HCT116 (cell line): ENCODE measurements at regions not wholly inside any gene's neighbourhood (a gene's known extent, or its start where the extent isn't known, plus 50 kb on each side); places are given as distances from the start of the nearest gene placed in this dataset.
A peak's percentile ranks its signal among the peaks of the same experiment; 100 is the strongest.

Experiments used
- ATAC-seq: fragments of 200-7000 bp; cut with Tn5 transposase; 2 replicates; pipeline ENCODE4 v1.9.1; 2020; ENCODE audit warnings: mild to moderate bottlenecking, moderate library complexity
- BruUV-seq: library from RNA; stranded (reverse); fragments of 400-500 nt; replicated peaks from 2 replicates; lab custom pipeline; 2021; lab: Mats Ljungman, UMichigan
- CTCF ChIA-PET: fragments of 300-600 bp; sonication (Branson Sonifier 250); formaldehyde crosslinking; loops from one replicate; lab custom pipeline; 2021; ENCODE audit warnings: antibody characterized with exemption; lab: Charles Lee
- POLR2A ChIA-PET: fragments of 300-600, 350-600 bp; sonication (Branson Sonifier 250); formaldehyde crosslinking; loops from one replicate; lab custom pipeline; 2021; ENCODE audit warnings: antibody characterized with exemption; lab: Charles Lee
- RAD21 ChIA-PET, 2 experiments: fragments of 300-600 bp; sonication (Branson Sonifier 250); formaldehyde crosslinking; loops; one replicate each; lab custom pipeline; 2023; ENCODE audit warnings: low total read pairs in 2 of 2; ENCODE audit not compliant: uncharacterized antibody in 2 of 2, unreplicated experiment in 2 of 2, low non-redundant PET in 1 of 2; lab: Charles Lee
- DNase-seq: peaks from one replicate; pipeline ENCODE4 v3.0.0-alpha.2; 2010; ENCODE audit warnings: low read depth, low spot score
- H2AFZ ChIP-seq: fragments of 200-600 bp; shearing (Covaris generic), sonication (generic); 2 replicates; pipeline ENCODE4 v1.6.1; 2017; ENCODE audit warnings: low read depth, mixed run types, mixed read lengths, antibody characterized with exemption, low read length; ENCODE audit not compliant: poor library complexity, severe bottlenecking
- H3K27ac ChIP-seq: 2 replicates; pipeline ENCODE4 v1.5.1; 2012; ENCODE audit warnings: low read depth, low read length
- H3K27me3 ChIP-seq: fragments of 200-600 bp; sonication (generic); 2 replicates; pipeline ENCODE4 v1.6.1; 2016; ENCODE audit warnings: mixed run types, low read length, mixed read lengths; ENCODE audit not compliant: insufficient read depth
- H3K36me3 ChIP-seq, 2 experiments: fragments of 200-500 bp in 1 of 2; fragments of 200-600 bp in 1 of 2; sonication (Bioruptor generic) in 1 of 2; sonication (generic) in 1 of 2; 2 replicates each; pipeline versions ENCODE4 v1.5.1 to v1.6.1; 2014 to 2016; ENCODE audit warnings: low read length in 2 of 2, inconsistent platforms in 1 of 2, mixed read lengths in 1 of 2, mixed run types in 1 of 2; ENCODE audit not compliant: insufficient read depth in 2 of 2, control insufficient read depth in 1 of 2
- H3K4me1 ChIP-seq, 2 experiments: fragments of 200-600 bp in 1 of 2; sonication (generic) in 1 of 2; 2 replicates each; pipeline versions ENCODE4 v1.5.1 to v1.6.1; 2012 to 2017; ENCODE audit warnings: low read length in 2 of 2, inconsistent platforms in 1 of 2, mild to moderate bottlenecking in 1 of 2, mixed read lengths in 1 of 2, mixed run types in 1 of 2, moderate library complexity in 1 of 2; ENCODE audit not compliant: insufficient read depth in 2 of 2, control insufficient read depth in 1 of 2
- H3K4me2 ChIP-seq: fragments of 200-600 bp; sonication (generic); 2 replicates; pipeline ENCODE4 v1.6.1; 2017; ENCODE audit warnings: mixed run types, low read length, mixed read lengths
- H3K4me3 ChIP-seq, 2 experiments: fragments of 200-600 bp in 1 of 2; sonication (generic) in 1 of 2; replicated peaks in 1 of 2; 2 replicates each; pipeline ENCODE4 v1.5.1; 2011 to 2016; ENCODE audit warnings: low read length in 2 of 2, control low read depth in 1 of 2, low read depth in 1 of 2, mild to moderate bottlenecking in 1 of 2, mixed read lengths in 1 of 2, mixed run types in 1 of 2
- H3K79me2 ChIP-seq: fragments of 200-600 bp; sonication (generic); 2 replicates; pipeline ENCODE4 v1.6.1; 2017; ENCODE audit warnings: mild to moderate bottlenecking, mixed run types, low read length, moderate library complexity, mixed read lengths; ENCODE audit not compliant: insufficient read depth
- H3K9ac ChIP-seq: fragments of 200-600 bp; sonication (generic); 2 replicates; pipeline ENCODE4 v1.6.1; 2016; ENCODE audit warnings: low read length, mixed read lengths
- H3K9me2 ChIP-seq: fragments of 200-600 bp; sonication (generic), shearing (Covaris generic); 2 replicates; pipeline ENCODE4 v1.6.1; 2017; ENCODE audit warnings: mixed run types, mild to moderate bottlenecking, moderate library complexity; ENCODE audit not compliant: insufficient read depth
- H3K9me3 ChIP-seq, 2 experiments: fragments of 200-500 bp in 1 of 2; fragments of 200-600 bp in 1 of 2; sonication (Bioruptor generic) in 1 of 2; sonication (generic) in 1 of 2; 2 replicates each; pipeline ENCODE4 v1.6.1; 2014 to 2017; ENCODE audit warnings: low read length in 2 of 2, mixed read lengths in 2 of 2, inconsistent platforms in 1 of 2, low read depth in 1 of 2, mild to moderate bottlenecking in 1 of 2, mixed run types in 1 of 2, moderate library complexity in 1 of 2; ENCODE audit not compliant: control insufficient read depth in 1 of 2, insufficient read depth in 1 of 2
- H4K20me1 ChIP-seq: fragments of 200-600 bp; sonication (generic), shearing (Covaris generic); 2 replicates; pipeline ENCODE4 v1.6.1; 2017; ENCODE audit warnings: mixed run types, mild to moderate bottlenecking, moderate library complexity; ENCODE audit not compliant: insufficient read depth
- ATF3 ChIP-seq: IDR thresholded peaks from 2 replicates; pipeline ENCODE4 v1.6.1; 2012
- CEBPB ChIP-seq: IDR thresholded peaks from 2 replicates; pipeline ENCODE4 v1.6.1; 2012; ENCODE audit warnings: low read depth
- CTCF ChIP-seq, 3 experiments: fragments of 200-600 bp in 1 of 3; sonication (generic) in 1 of 3; IDR thresholded peaks in 2 of 3; conservative IDR thresholded peaks in 1 of 3; 2 replicates each; pipeline ENCODE4 v1.5.1; 2012 to 2017; ENCODE audit warnings: low read depth in 2 of 3, low read length in 2 of 3, antibody characterized with exemption in 1 of 3, borderline replicate concordance in 1 of 3, control low read depth in 1 of 3, mild to moderate bottlenecking in 1 of 3, mixed read lengths in 1 of 3, mixed run types in 1 of 3, moderate library complexity in 1 of 3; ENCODE audit not compliant: insufficient read depth in 1 of 3
- EZH2phosphoT487 ChIP-seq: fragments of 200-600 bp; IDR thresholded peaks from 2 replicates; pipeline ENCODE4 v1.6.1; 2018; ENCODE audit warnings: antibody characterized with exemption, borderline replicate concordance
- POLR2AphosphoS5 ChIP-seq: IDR thresholded peaks from 2 replicates; pipeline ENCODE4 v1.6.1; 2011; ENCODE audit warnings: mild to moderate bottlenecking, low read depth, low read length, moderate library complexity
- RAD21 ChIP-seq: IDR thresholded peaks from 2 replicates; pipeline ENCODE4 v1.6.1; 2012; ENCODE audit warnings: low read depth, mild to moderate bottlenecking
- intact Hi-C: fragments of 100-400 bp; cut with micrococcal nuclease; formaldehyde crosslinking; loops from 2 replicates; pipeline ENCODE4 v1.10.0; 2022

GRCh38 chr2:59301466-59302402 is 1060.6 kb upstream of the FANCL start:
- no peak overlapping the region for H3K4me2 ChIP-seq
- DNase-seq (peak; percentile 15), ATAC-seq (peak; percentile 60)
- TF ChIP-seq POLR2AphosphoS5, result no peak
- TF ChIP-seq CTCF (IDR thresholded peaks at IDR 0.05 in 2 of 3, conservative IDR thresholded peaks at IDR 0.05 in 1 of 3; ENCODE audit: borderline replicate concordance in 1 of 3, insufficient read depth in 1 of 3, low read depth in 2 of 3, low read length in 2 of 3), result peak in 2 of 3 experiments; percentile 30 to 40; a peak in 3 of 6 replicates
- TF ChIP-seq RAD21, result peak; percentile 26; the same call in 1 of the 2 replicates
- TF ChIP-seq CEBPB, result no peak
- TF ChIP-seq ATF3, result no peak
- no peak for TF ChIP-seq EZH2phosphoT487
- ChIA-PET RAD21 (no interaction called here), CTCF (interaction anchor here (1.3 kb wide), 1 partner anchor 1248 kb away, joined by 4 read pairs; no protein-coding TSS in a partner anchor), POLR2A (no interaction called here)
- no peaks in the 10 kb centered on the region for H3K4me1 ChIP-seq
- H3K9ac ChIP-seq, result no peak overlapping the region
- BruUV-seq, result no TSS peak
- H3K36me3 ChIP-seq, result no peaks in the 10 kb centered on the region
- no peaks in the 10 kb centered on the region for H4K20me1 ChIP-seq
- no peak overlapping the region for H3K27ac ChIP-seq
- H3K4me3 ChIP-seq, result no peak overlapping the region
- no peak overlapping the region for H2AFZ ChIP-seq
- H3K79me2 ChIP-seq, result no peaks in the 10 kb centered on the region
- intact Hi-C loops, result loop anchor here (10.0 kb wide), 1 partner anchor 1253 kb away; the partner anchor contains the start of gene BCL11A
- H3K9me3 ChIP-seq, result no peaks in the 10 kb centered on the region
- H3K27me3 ChIP-seq, result no peaks in the 10 kb centered on the region
- H3K9me2 ChIP-seq, result no peaks in the 10 kb centered on the region
